Loucy (cell line): ENCODE measurements at regions not wholly inside any gene's neighbourhood (a gene's known extent, or its start where the extent isn't known, plus 50 kb on each side); places are given as distances from the start of the nearest gene placed in this dataset.

Experiments
- CTCF ChIP-seq: fragments of 200-600 bp; sonication (generic); conservative IDR thresholded peaks from 2 replicates; pipeline ENCODE4 v1.5.1; 2014; ENCODE audit warnings: mild to moderate bottlenecking, antibody characterized with exemption, low read length
- EZH2phosphoT487 ChIP-seq: fragments of 200-600 bp; IDR thresholded peaks from 2 replicates; pipeline ENCODE4 v1.6.1; 2018; ENCODE audit warnings: antibody characterized with exemption, mild to moderate bottlenecking, moderate library complexity, borderline replicate concordance

GRCh38 chr5:87768190-87768589 lies 355.5 kb upstream of the CCNH start:
- TF ChIP-seq CTCF (no peak), EZH2phosphoT487 (no peak)
